GM13977 (cell line): ENCODE measurements at regions not wholly inside any gene's neighbourhood (a gene's known extent, or its start where the extent isn't known, plus 50 kb on each side); places are given as distances from the start of the nearest gene placed in this dataset.

Source experiments
- DNase-seq: peaks from one replicate; pipeline ENCODE4 v3.0.0; 2012; ENCODE audit warnings: low spot score
- CTCF ChIP-seq: IDR thresholded peaks from 2 replicates; pipeline ENCODE4 v1.5.1; 2012; ENCODE audit warnings: mild to moderate bottlenecking, control low read depth; ENCODE audit not compliant: insufficient read depth; ENCODE audit errors: extremely low read depth, missing control alignments
- in situ Hi-C: fragments of 300-500 bp; cut with MboI; formaldehyde crosslinking; loops from one replicate; pipeline ENCODE4 v1.12.0; 2022; ENCODE audit warnings: low sequenced_read_pairs, low pct_unique_long_range_greater_than_20kb, mixed read lengths, inconsistent platforms; ENCODE audit not compliant: unreplicated experiment

GRCh38 chr15:69809421-69809820, 288.3 kb downstream of the TLE3 start:
- in situ Hi-C loops: no loop called here
- no peak for TF ChIP-seq CTCF
- no peak for DNase-seq

GRCh38 chr15:69810431-69811354, 287.0 kb downstream of the TLE3 start:
- in situ Hi-C loops: no loop called here
- no peak for DNase-seq
- no peak for TF ChIP-seq CTCF

- TF ChIP-seq CTCF: no peak
- in situ Hi-C loops: no loop called here
These were observed 284.9 kb downstream of the TLE3 start for GRCh38 chr15:69812861-69813261.

GRCh38 chr15:69813881-69814280, 283.8 kb downstream of the TLE3 start:
- no peak for DNase-seq
- in situ Hi-C loops: no loop called here
- TF ChIP-seq CTCF: no peak

More at GRCh38 chr15:69812861-69813261, 284.9 kb downstream of the TLE3 start:
- no peak for DNase-seq

GRCh38 chr15:69814932-69815331, 282.8 kb downstream of the TLE3 start:
- no peak for TF ChIP-seq CTCF
- DNase-seq: no peak
- in situ Hi-C loops: no loop called here

- no peak for TF ChIP-seq CTCF
- in situ Hi-C loops: no loop called here
- no peak for DNase-seq
These were observed 281.9 kb downstream of the TLE3 start for GRCh38 chr15:69815793-69816192.

- in situ Hi-C loops: no loop called here
- no peak for DNase-seq
- TF ChIP-seq CTCF: no peak
These were observed 281.2 kb downstream of the TLE3 start for GRCh38 chr15:69816522-69816921.
